Thymus (tissue), 11 donors: ENCODE measurements at regions not wholly inside any gene's neighbourhood (a gene's known extent, or its start where the extent isn't known, plus 50 kb on each side); places are given as distances from the start of the nearest gene placed in this dataset.

Experiments used
- DNase-seq, 9 donors: peaks; one replicate each; pipeline ENCODE4 v3.0.0-alpha.2; 2013; ENCODE audit warnings: low spot score in 9 of 9, low read depth in 6 of 9, missing footprints in 1 of 9
- H3K27ac ChIP-seq, 2 donors: one replicate each; pipeline ENCODE4 v1.5.1; 2013; ENCODE audit warnings: control low read depth in 1 of 2, low read depth in 1 of 2, low read length in 1 of 2, mild to moderate bottlenecking in 1 of 2, moderate library complexity in 1 of 2
- H3K27me3 ChIP-seq, 2 donors: one replicate each; pipeline ENCODE4 v1.5.1; 2013; ENCODE audit warnings: low read length in 1 of 2; ENCODE audit not compliant: control insufficient read depth in 2 of 2, insufficient read depth in 1 of 2
- H3K36me3 ChIP-seq, 2 donors: one replicate each; pipeline ENCODE4 v1.5.1; 2013; ENCODE audit warnings: low read length in 1 of 2, mild to moderate bottlenecking in 1 of 2, moderate library complexity in 1 of 2; ENCODE audit not compliant: control insufficient read depth in 2 of 2, insufficient read depth in 2 of 2
- H3K4me1 ChIP-seq, 2 donors: one replicate each; pipeline ENCODE4 v1.5.1; 2013; ENCODE audit warnings: low read length in 2 of 2; ENCODE audit not compliant: control insufficient read depth in 2 of 2, insufficient read depth in 2 of 2
- H3K4me3 ChIP-seq, 2 donors: one replicate each; pipeline ENCODE4 v1.5.1; 2013; ENCODE audit warnings: low read length in 2 of 2, control low read depth in 1 of 2, mild to moderate bottlenecking in 1 of 2
- H3K9me3 ChIP-seq, 2 donors: one replicate each; pipeline ENCODE4 v1.5.1; 2013; ENCODE audit warnings: low read length in 1 of 2, mild to moderate bottlenecking in 1 of 2; ENCODE audit not compliant: control insufficient read depth in 2 of 2, insufficient read depth in 1 of 2
- WGBS: extraction: QIAGEN DNeasy Blood & Tissue Kit; methylation state at CpG from one replicate; pipeline ENCODE4 v1.1.7; 2013; 5-methylcytosine and 5-hydroxymethylcytosine counted together
- donor health status: healthy.

DNA sequence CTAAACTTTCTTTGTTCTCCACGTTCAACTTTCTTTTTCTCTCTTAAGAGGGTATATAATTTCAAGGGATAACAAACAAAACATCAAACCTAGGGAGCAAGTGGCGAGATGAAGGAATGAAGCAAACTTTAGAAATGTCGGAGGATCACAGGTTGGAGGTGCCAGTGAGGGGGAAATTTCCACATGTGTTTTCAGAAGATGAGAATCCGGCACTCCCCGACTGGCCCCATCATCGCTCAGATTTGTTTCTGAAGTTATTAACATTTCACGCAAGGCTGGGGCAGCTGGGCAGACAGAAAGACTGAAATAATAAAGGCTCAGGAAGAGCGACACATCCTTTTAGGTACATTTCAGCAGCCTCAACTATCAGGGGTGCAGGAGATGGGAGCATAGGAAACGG, 134.9 kb downstream of the SMIM20 start:
- Histone ChIP-seq H3K36me3 (no peaks in the 10 kb centered on the region), H3K4me3 (no peak overlapping the region), H3K27me3 (peaks cover 0 to 3% of the 10 kb centered on the region in 2 donors), H3K27ac (peak overlapping the region in 1 of 2 donors; percentile 26), H3K9me3 (no peaks in the 10 kb centered on the region), H3K4me1 (peaks cover 0 to 2% of the 10 kb centered on the region in 2 donors)
- DNase-seq, result no peak
- 93% methylated on average over 9 of the region's 9 CpGs for WGBS

DNA sequence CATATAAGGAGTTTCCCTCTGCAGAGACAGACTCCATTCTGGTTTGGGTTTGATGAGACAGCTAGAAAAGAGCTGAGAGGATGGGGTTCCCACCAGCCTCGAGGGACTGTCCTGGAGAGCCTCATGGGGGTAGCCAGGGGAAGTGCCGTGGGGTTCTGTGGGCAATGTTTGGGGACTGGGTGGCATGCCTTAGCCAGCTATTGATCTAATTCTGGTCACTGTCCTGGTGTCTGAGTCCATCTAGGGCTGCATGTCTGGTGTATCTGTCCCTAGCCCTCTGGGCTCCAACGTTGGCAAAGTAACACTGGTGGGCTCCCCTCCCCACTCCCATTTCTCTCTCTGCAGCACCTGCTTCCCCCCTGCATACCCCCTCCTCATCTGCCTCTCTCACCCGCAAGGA, 135.4 kb downstream of the SMIM20 start:
- WGBS, result 89% methylated on average over 4 of the region's 4 CpGs
- no peak overlapping the region for H3K4me3 ChIP-seq
- no peaks in the 10 kb centered on the region for H3K9me3 ChIP-seq
- DNase-seq, result no peak
- no peak overlapping the region for H3K27ac ChIP-seq
- H3K27me3 ChIP-seq, result peaks cover 0 to 3% of the 10 kb centered on the region in 2 donors
- no peaks in the 10 kb centered on the region for H3K36me3 ChIP-seq
- peaks cover 0 to 2% of the 10 kb centered on the region in 2 donors for H3K4me1 ChIP-seq

DNA sequence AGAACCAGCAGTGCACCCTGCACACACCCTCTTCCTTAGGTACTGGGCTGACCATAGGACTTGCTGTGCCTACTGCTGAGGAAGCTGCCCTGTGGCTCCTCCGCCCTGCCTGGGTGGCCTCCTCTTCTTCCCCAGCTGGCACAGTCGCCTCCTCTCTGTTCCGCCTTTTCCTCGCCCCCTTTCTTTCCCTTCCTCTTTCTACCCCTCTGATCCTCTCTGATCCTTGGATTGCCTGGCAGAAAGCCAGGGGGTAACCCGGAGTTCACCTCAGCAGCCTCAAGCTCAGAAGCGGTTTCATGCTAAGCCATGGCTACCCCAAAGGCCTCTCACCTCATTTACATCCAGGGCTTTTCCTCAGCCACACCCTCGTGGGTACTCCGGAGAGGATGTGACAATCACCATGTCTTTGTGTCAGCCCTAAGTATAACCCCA, 136.2 kb downstream of the SMIM20 start:
- WGBS, result 93% methylated on average over 8 of the region's 8 CpGs
- no peak for DNase-seq
- Histone ChIP-seq H3K9me3 (no peaks in the 10 kb centered on the region), H3K27me3 (no peaks in the 10 kb centered on the region), H3K36me3 (no peaks in the 10 kb centered on the region), H3K27ac (no peak overlapping the region), H3K4me3 (no peak overlapping the region), H3K4me1 (peaks cover 0 to 2% of the 10 kb centered on the region in 2 donors)

DNA sequence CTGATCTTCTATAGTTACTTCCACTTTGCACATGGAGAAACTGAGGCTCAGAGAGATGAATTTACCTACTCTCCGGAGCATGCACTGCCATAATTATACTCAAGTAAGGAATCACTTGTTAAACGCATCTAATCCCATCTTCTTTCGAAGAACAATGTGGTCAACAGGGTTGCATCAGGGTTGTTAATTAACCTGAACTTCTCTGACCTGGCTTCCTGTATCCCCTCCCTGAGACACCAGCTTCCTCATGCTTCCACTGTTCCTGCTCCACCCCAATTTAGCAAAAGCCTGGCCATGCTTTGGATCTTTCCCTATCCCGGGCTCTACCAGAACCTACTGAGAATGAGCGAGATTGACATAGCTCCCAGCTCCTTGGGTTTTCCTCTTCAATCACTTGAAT, 136.7 kb downstream of the SMIM20 start:
- 97% methylated on average over 5 of the region's 5 CpGs for WGBS
- DNase-seq, result no peak

DNA sequence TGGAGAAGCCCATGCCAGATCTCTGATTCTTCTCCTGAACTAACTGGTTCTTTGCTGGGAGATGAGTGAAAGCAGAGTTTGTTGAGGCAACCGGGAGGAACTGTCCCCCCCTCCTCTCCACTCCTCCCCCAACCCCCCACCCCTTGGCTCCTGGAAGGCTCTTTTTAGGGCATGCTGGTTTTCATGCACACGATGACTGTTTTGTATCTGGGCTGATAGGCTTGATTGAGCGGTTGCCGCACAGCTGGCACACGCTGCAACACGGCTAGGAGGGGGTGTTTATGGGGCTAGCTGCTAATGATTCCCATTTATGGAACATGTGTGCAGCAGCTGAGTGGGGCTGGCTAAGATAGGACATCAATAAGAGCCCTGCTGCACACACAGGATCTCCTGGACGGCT, 137.2 kb downstream of the SMIM20 start:
- peaks cover 0 to 2% of the 10 kb centered on the region in 2 donors for H3K4me1 ChIP-seq
- H3K27ac ChIP-seq, result no peak overlapping the region
- DNase-seq, result no peak
- no peaks in the 10 kb centered on the region for H3K36me3 ChIP-seq
- 93% methylated on average over 7 of the region's 7 CpGs for WGBS
- H3K4me3 ChIP-seq, result no peak overlapping the region
- no peaks in the 10 kb centered on the region for H3K9me3 ChIP-seq
- H3K27me3 ChIP-seq, result no peaks in the 10 kb centered on the region

More for the DNA sequence above, 136.7 kb downstream of the SMIM20 start:
- Histone ChIP-seq H3K36me3 (no peaks in the 10 kb centered on the region), H3K27ac (no peak overlapping the region), H3K27me3 (no peaks in the 10 kb centered on the region), H3K4me1 (peaks cover 0 to 2% of the 10 kb centered on the region in 2 donors), H3K9me3 (no peaks in the 10 kb centered on the region), H3K4me3 (no peak overlapping the region)

DNA sequence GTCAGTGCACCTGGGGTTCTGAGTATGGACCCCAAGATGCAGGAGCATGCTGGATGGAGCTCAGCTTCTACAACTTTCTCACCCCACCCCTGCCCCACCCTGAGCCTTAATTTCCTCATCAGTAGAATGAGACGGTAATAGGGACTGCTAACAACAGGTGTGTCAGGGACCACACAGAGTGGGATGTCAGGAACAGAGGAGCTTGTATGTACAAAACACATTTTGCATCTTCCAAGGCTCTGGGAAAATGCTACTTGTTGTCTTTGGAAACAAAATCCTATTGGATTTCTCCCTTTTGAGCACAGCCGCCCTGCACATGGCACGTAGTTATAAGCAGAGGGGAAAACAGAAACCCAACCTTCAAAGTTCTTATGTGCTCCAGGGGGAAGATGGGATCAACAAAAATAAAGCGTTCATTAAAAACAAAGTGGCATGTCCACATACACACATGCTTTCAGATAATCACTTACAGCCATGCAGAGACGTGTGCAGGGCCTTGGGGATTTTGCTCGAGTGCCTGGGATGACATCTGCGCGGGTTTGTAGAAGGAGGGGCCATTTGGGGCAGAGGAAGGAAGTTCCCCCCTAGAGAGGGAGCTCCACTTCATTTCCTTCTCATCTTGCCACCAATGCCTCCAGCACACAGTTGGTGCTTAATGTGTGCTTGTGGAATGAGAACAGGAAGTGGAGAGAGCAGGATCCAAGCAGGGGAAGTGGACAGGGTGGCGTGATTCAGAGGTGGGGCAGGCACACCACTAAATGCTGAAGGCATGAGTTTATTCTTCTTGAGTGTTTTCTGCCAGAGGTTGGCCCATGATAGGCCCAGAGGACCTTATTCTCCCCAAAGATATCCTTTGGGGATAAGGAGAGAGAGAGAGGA, 138.9 kb downstream of the SMIM20 start:
- no peaks in the 10 kb centered on the region for H3K27me3 ChIP-seq
- 74% methylated on average over 9 of the region's 9 CpGs for WGBS

DNA sequence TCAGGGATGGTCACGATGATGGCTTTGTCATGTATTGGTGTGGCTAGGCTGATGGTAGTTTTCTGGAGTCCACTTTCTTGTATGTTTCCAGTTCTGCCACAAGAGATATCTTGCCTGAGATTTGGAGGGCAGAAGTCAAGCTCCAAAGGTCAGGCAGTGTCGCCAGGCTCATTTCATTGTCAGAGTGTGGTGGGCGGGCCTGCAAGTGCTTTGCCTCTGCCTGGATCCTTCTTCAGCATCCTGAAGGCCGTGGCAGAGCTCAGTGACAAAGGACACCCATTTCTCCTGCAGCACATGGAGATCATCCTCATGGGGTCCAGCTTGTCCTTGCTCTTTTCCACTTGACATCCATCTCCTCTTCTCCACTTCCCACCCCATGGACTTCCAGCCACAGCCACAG, 139.7 kb downstream of the SMIM20 start:
- Histone ChIP-seq H3K9me3 (no peaks in the 10 kb centered on the region), H3K27me3 (no peaks in the 10 kb centered on the region), H3K4me1 (peaks cover 0 to 2% of the 10 kb centered on the region in 2 donors), H3K36me3 (no peaks in the 10 kb centered on the region), H3K27ac (no peak overlapping the region), H3K4me3 (no peak overlapping the region)
- no peak for DNase-seq
- 95% methylated on average over 4 of the region's 4 CpGs for WGBS

More for the DNA sequence above, 138.9 kb downstream of the SMIM20 start:
- DNase-seq, result no peak
- H3K4me1 ChIP-seq, result peaks cover 0 to 2% of the 10 kb centered on the region in 2 donors
- no peak overlapping the region for H3K4me3 ChIP-seq
- H3K27ac ChIP-seq, result no peak overlapping the region
- H3K9me3 ChIP-seq, result no peaks in the 10 kb centered on the region
- no peaks in the 10 kb centered on the region for H3K36me3 ChIP-seq

DNA sequence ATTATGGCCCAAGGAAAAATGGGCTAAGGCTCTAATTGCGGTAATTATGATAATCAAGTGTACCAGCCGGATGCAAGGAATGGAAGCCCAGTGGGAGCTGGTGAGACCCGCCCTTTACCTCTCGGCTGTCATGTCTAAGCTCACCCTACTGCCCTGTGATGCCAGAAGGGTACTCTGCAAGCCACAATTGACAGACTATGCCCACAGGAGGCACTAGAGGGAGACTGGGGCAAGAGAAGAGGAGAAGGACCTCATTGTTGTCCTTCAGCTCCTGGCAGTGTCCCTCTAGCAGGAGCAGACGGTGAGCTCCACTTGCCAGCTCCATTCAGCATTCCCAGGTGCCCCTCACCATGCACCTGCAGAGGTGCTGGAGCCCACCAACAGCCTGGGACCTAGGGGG, 141.8 kb downstream of the SMIM20 start:
- Histone ChIP-seq H3K9me3 (no peaks in the 10 kb centered on the region), H3K36me3 (no peaks in the 10 kb centered on the region), H3K27me3 (no peaks in the 10 kb centered on the region), H3K4me3 (no peak overlapping the region), H3K4me1 (no peaks in the 10 kb centered on the region), H3K27ac (no peak overlapping the region)
- no peak for DNase-seq
- 96% methylated on average over 5 of the region's 5 CpGs for WGBS

DNA sequence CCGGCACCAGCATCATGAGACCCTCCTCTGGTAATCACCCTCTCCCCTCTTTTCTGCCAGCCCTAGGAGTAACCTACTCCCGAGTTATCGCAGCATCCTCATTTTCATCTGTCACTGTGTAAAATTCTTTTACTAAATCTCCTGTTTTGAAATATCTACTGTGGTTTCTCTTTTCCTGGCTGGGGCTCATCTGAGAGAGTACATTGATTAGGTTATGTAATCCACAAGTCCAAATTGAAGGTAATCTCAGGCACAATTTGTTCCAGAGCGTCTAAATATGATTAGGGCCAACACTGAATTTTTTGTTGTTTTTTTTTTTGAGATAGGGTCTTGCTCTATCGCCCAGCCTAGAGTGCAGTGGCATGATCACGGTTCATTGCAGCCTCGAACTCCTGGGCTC, 142.4 kb downstream of the SMIM20 start:
- no peak overlapping the region for H3K4me3 ChIP-seq
- no peaks in the 10 kb centered on the region for H3K9me3 ChIP-seq
- 96% methylated on average over 7 of the region's 7 CpGs for WGBS
- no peaks in the 10 kb centered on the region for H3K4me1 ChIP-seq
- no peaks in the 10 kb centered on the region for H3K27me3 ChIP-seq
- no peaks in the 10 kb centered on the region for H3K36me3 ChIP-seq
- no peak overlapping the region for H3K27ac ChIP-seq
- DNase-seq, result no peak
